ENCODE measurements at regions not wholly inside any gene's neighbourhood (a gene's known extent, or its start where the extent isn't known, plus 50 kb on each side); places are given as distances from the start of the nearest gene placed in this dataset.

- no peak for DNase-seq
These were observed 586.6 kb upstream of the BTBD3 start for GRCh38 chr20:11331096-11331495.

- DNase-seq: no peak
These were observed 585.3 kb upstream of the BTBD3 start for GRCh38 chr20:11332381-11332780.

- no peak for DNase-seq
These were observed 584.1 kb upstream of the BTBD3 start for GRCh38 chr20:11333634-11334033.

GRCh38 chr20:11337361-11338130 is 580.1 kb upstream of the BTBD3 start:
- no peak for DNase-seq

GRCh38 chr20:11338496-11339306 is 579.0 kb upstream of the BTBD3 start:
- no peak for DNase-seq

- DNase-seq: no peak
These were observed 572.8 kb upstream of the BTBD3 start for GRCh38 chr20:11344939-11345338.

- DNase-seq: no peak
These were observed 570.0 kb upstream of the BTBD3 start for GRCh38 chr20:11347738-11348137.

- DNase-seq: no peak
These were observed 567.3 kb upstream of the BTBD3 start for GRCh38 chr20:11350126-11351005.

GRCh38 chr20:11352041-11352440 is 565.7 kb upstream of the BTBD3 start:
- no peak for DNase-seq

GRCh38 chr20:11354846-11355245 is 562.8 kb upstream of the BTBD3 start:
- no peak for DNase-seq

GRCh38 chr20:11355345-11355744 is 562.3 kb upstream of the BTBD3 start:
- DNase-seq: no peak

- no peak for DNase-seq
These were observed 561.6 kb upstream of the BTBD3 start for GRCh38 chr20:11356061-11356460.

- DNase-seq: no peak
These were observed 555.2 kb upstream of the BTBD3 start for GRCh38 chr20:11362450-11362849.

GRCh38 chr20:11364736-11365135 is 553.0 kb upstream of the BTBD3 start:
- DNase-seq: no peak

- no peak for DNase-seq
These were observed 551.0 kb upstream of the BTBD3 start for GRCh38 chr20:11366660-11367059.

- DNase-seq: no peak
These were observed 549.2 kb upstream of the BTBD3 start for GRCh38 chr20:11368499-11368898.

- no peak for DNase-seq
These were observed 548.6 kb upstream of the BTBD3 start for GRCh38 chr20:11368965-11369711.

GRCh38 chr20:11371831-11372230 is 545.9 kb upstream of the BTBD3 start:
- DNase-seq: no peak

GRCh38 chr20:11372876-11373790 is 544.6 kb upstream of the BTBD3 start:
- no peak for DNase-seq

GRCh38 chr20:11375335-11375734 is 542.4 kb upstream of the BTBD3 start:
- no peak for DNase-seq

GRCh38 chr20:11375966-11376365 is 541.7 kb upstream of the BTBD3 start:
- DNase-seq: no peak

Measured in cerebellar nuclear complex (tissue), 1 donor.